GM18502 (cell line): ENCODE measurements at regions not wholly inside any gene's neighbourhood (a gene's known extent, or its start where the extent isn't known, plus 50 kb on each side); places are given as distances from the start of the nearest gene placed in this dataset.

ENCODE experiments used
- ATAC-seq: cut with Tn5 transposase; IDR thresholded peaks from one replicate; pipeline ENCODE4 v1.9.1; 2021; ENCODE audit warnings: mild to moderate bottlenecking; ENCODE audit not compliant: unreplicated experiment, poor library complexity

DNA sequence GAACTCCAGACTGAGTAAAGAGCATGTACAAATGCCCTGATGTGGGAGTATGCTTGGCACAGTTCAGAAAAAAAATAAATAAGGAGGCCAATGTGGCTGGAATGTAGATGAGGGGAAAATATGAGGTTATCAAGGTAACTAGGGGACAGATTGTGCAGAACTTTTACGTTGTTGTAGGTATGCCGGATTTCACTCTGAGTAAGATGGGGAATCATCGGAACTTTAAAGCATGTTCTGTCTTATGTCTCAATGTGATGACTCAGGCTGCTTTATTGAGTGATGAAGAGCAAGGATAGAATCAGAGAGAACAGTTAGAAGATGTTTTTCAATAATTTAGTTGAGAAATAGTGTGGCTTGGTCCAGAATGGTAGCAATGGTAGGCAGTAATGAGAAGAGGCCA, 130.4 kb downstream of the C11orf87 start:
- ATAC-seq: no peak

DNA sequence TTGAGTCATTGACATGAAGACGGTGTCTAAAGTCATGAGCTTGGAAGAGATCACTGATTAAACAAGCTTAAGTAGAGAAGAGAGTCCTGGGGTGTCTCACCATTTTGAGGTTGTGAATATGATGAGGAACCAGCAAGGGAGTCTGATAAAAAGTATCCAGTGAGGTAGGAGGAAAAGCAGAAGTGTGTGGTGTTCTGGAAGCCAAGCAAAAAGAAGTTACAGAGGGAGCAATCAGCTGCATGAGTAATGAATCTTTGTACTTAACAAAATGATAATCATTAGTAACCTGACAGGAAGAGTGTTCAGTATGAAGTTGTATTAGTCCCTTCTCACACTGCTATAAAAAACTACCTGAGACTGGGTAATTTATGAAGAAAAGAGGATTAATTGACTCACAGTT, 131.3 kb downstream of the C11orf87 start:
- no peak for ATAC-seq

DNA sequence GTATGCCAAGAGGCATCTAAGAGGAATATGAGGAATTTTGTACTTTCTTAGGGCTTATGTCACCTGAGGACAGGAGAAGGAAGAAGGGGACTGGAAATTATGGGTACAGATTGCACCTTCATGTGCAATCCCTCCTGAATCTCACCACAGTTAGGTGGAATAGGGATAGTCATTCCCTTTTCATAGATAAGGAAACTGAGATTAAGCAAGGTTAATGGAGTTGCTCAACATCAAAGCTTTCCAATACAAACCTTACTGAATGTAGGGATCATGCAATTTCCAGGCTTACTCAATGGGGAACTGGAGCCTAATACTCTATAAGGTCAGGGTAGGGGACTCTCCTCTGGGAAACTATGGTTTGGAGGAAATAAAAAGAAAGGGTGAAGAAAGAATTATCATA, 133.0 kb downstream of the C11orf87 start:
- no peak for ATAC-seq

DNA sequence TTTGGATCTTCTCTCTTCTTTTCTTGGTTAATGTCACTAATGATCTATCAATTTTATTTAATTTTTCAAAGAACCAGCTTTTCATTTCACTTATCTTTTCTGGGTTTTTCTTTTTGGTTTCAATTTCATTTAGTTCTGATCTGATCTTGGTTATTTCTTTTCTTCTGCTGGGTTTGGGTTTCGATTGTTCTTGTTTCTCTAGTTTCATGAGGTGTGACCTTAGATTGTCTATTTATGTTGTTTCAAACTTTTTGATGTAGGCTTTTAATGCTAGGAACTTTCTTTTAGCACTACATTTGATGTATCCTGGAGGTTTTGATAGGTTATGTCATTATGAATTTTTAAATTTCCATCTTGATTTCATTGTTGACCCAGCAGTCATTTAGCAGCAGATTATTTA, 142.3 kb downstream of the C11orf87 start:
- ATAC-seq: no peak

DNA sequence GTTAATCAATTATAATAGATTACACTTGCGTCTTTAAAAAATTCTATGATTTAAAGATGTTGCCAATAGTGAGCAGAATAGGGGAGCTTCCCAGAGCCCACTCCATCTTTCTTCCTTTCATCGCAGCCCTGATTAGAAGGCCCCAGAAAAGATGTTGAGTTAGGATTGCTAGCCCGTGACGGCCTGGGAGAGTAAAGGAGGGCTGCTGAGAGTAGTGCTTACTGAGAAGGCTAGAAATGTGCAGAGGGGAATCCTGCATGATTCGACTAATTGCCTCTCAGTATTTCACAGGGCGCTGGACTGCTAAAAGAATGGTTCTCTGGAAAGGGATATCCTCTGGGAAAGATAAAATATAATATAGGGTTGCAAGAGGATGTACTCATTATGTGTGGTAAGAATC, 160.5 kb downstream of the C11orf87 start:
- ATAC-seq: no peak

DNA sequence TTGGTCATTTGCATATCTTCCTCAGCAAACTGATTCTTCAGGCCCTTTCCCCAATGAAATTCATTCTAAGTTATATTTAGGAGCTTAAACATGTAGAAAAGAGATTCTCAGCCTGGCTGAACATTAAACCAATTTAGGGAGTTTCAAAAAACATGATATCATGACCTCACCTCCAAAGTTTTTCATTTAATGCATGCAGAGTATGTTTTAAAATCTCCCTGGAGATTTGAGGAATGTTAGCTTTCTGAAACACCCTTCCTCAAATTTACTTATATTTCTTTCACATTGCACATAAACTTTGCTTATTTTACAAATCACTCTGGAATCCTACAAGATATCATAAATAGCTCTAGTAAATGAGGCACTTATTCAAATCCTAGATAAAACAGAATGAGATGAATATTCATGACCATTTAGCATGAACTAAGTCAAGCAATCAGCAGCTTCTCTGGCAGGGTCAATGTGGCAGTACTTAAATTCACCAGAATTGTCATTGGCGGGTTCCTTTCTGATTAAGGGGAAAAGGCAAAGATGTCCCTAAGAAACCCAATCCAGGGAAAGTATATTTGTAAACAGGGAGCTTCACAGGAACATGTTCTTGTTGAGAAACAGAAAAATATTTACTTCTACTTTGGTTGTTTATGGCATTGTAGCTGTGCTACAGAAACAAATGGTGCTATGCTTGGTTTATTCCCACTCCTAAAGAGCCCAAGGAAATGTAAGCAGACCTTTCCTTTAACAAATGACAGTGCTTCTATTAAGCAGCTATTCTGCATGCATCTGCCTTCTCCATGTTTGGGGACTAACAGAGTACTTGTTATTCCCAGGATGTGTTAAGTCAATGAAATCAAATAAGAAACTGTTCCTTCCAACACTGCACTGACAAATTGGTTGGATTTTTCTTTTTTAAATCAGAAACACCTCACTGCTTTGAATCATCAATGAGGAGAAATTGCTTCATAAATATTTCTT, 162.3 kb downstream of the C11orf87 start:
- ATAC-seq: no peak

DNA sequence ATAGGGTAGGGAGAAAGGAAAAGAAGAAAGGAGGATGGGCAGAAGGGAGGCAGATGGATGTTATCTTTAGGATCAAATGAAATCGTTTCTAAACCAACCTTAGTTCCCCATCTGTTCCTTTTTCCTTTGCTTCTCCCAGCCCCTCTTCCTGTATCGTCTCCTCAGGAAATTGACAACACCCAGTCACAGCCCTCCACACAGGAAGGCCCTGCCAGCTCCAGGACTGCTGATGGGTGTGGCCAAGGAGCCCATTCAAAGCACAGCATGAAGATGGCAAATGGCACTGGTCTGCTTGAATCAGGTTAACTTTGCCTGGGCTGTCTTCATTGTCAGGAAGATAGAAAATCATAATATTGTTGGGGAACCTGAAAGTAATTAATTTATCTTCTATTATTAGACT, 164.8 kb downstream of the C11orf87 start:
- ATAC-seq: no peak

DNA sequence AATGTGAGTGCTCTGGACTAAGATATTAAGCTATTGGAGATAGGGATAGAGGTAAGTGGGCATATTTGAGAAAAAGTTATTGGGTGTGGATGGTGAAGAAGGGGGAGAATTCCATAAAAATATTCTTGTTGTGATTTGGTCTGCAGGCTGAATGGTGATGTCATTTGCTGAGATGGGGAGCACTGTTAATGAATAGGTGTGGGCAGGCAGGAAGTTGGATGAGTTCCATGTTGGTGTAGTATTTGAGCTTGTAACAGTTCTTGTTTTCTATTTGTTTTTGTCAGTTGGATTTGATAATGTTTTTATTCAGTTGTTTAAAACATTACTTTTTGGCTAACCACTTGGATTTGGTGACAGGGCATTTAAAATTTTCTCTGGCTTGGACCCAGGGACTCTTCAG, 168.8 kb downstream of the C11orf87 start:
- ATAC-seq: no peak

DNA sequence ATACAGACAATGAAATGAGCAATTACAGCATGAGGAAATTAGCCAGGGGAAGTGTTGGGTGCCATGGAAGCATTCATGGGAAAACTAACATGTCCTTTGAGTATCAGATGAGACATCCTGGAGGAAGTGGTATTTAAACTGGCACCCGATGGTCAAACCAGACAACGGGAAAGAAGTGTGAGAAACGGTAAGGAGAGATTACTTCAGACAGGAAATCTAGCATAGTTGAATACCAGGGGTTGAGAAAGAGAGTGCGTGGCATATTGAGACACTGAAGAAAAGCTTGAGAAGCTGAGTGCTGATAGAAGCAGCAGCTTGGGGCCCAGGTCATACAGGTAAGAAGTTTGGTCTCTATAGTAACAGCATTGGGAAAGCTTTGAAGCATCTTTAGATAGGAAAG, 175.3 kb downstream of the C11orf87 start:
- ATAC-seq: no peak

DNA sequence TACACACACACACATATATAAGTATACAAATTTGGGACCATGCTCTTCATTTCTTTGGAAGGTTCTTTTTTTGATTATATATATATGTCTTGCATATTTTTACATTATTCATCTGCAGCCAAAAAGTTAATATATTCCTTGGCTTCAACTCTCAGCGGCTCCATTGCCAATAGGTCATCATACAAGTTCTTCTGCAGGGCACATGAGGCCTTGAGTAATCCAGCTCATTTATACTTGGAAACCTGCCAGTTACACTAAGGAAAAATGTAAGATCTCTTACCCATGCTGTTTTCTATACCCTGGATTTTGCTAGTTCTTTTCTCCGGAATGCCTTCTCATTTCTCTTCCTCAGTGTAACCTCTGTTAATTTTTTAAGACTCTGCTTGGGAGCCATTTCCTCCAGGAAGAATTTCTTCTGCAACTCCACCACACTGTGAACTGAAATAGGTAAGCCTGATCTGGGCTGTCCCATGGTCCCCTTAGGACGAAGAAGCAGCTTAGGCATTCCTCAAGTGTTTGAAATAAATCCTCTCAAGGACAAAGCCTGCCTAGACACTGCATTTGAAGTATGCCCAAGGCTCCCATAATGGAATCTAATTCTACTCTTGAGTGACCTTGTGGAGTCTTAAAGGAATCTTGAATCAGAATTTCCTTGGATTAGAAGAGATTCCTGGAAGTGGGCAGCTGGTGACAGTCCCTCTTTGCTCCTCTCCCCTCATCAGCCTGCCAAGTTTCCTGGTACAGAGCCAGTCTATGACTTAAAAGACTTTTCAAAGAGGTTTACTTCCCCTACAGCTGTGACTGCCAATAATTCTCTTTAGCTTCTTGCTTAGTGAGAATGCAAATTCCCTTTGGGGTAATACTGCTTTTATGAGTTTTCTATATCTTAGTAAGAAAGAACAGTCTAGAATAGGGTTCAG, 182.8 kb downstream of the C11orf87 start:
- no peak for ATAC-seq

DNA sequence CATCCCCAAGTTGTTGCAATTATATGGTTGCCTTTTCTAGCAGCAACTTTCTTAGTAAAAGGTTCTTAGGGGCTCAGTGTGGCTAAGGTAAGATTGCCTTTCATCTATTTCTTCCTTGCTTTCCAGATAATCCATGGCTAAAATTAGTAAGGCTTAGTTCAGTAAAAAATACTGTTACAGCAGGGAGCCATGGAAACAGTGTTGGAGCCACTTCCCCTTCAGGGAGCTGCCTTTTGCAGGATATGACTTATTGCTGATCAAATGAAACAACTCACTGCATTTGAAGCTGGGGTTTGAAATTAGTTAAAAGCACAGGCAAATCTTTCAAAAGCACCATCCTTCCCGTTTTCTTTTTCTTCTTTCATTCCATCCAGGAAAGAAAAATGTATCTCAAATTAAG, 184.3 kb downstream of the C11orf87 start:
- ATAC-seq: no peak

DNA sequence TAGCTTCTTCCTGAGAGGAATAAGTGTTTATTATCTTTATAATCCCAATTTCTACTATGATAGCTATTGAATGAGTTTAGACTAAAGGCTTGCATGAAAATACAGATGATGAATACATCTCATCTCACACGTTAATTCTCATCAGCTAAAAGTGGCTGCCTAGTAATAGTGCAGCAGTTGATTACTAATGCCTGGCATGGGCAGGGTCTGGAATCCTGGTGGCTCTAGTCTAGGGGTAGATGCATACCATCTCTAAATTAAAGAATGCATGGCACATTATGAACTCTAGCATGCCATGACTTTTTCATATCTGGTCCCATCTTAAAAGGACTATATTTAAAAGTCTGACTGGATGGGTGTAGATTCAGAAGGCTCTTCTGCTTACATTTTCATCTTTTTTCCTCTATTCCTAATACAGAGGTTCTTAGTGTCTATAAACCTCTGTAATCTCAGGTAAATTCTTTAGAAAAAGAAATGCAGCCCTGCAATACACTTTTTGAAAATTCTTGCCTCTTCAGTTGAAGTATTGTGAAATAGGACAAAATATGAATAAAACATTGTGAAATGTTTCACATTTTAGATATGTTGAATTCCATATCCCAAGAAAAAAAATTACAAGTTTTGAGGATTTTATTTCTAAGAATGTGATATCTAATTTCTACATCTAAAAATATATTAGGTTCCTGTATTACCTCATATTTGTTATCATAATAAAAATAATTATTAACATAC, 187.6 kb downstream of the C11orf87 start:
- no peak for ATAC-seq

DNA sequence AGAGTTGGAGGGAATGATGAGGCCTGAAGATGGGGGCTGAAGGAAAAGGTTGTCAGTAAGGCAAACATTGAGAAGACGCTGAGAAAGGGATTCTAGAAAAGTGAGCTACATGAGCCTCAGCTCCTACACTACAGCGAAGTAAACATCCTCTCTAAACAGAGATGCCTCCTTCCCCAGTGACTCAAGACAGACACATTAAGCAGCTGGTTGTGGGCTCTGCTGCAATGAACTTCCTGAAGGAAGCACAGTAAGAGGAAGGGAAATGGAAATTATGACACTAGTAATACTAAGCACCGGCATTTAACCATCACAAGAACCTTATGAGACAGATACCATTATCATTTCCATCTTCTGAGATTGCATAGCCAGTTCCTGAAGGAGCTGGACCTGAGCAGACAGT, 190.5 kb downstream of the C11orf87 start:
- no peak for ATAC-seq

DNA sequence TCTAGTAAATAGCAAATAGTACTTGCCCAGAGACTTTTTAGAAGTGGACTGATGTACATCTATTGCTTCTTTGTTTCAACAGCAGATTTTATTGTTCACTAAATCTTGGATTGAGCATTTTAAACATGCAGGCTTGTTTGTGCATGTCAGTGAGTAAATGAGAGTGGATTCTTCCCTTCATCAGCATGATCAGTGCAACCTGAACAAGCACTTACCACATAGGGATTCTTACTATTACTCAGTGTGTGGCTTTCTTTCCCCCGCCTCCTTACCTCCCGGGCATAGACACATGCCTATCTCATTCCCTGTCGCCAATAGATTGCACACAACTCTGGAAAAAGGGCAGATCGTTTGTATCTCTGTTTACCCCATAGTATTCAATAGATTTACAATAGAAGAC, 197.5 kb downstream of the C11orf87 start:
- no peak for ATAC-seq

DNA sequence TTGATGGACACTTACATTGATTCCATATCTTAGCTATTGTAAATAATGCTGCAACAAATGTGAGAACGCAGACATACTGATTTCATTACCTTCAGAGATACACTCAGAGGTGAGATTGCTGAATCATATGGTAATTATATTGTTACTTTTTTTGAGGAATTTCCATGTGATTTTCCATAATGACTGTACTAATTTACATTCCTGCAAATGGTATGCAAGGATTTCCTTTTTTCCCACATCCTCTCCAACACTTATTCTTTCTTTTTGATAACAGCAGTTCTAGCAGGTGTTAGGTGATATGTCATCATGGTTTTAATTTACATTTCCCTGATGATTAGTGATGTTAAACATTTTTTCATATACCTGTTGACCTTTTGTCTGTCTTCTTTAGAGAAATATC, 207.7 kb downstream of the C11orf87 start:
- ATAC-seq: no peak

DNA sequence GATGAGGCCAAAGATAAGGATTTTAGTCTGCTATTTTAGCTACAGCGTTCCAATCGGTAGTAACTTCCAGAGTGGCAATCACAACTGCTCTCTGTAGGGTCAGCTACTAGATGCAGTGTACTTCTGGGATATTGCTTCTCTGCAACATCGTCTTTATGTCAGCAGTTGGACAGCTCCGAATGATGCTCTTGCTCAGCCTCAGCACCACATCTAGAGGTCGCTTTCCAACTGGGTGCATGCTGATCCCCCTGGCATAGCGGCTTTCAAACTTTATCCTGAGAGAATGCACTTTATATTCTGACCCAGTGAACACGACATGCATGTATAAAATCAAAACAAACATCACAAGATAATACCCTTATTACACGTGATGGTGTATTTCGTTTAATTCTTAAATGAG, 219.6 kb downstream of the C11orf87 start:
- no peak for ATAC-seq

DNA sequence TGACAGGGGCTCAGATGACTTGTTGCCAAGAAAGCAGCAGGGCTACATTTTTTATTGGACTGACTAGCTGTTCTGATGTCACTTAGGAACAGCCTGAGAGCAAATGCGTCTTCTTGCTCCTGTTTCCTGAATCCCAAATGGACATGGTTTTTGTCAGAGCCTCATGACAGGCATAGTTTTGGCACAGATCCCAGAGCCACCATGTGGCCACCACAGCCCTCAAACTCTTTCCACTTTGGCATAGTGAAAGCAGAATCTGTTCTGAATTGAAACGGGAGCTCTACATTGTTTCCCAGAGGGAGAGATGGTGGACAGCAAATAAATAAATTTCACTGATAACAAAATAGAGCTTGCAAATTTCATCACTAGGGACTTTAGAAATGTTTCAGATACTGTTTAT, 222.2 kb downstream of the C11orf87 start:
- ATAC-seq: no peak

DNA sequence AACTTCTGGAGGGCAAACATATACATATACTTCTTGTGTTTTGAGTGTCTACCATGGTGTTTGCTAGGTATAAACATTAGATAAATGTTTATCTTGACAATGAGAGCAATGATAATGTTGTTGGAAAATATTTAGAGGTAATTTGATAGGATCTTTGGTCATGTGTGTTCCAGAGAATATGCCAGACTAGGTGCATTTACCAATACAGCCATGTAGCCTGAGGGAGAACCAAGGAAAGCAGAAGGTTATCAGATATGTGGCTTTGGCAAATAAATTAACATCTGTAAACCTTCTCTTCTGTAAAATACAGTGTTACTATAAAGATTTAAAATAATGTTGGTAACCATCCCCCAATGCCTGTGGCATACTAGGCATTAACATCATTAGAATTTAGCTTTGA, 226.8 kb downstream of the C11orf87 start:
- no peak for ATAC-seq

DNA sequence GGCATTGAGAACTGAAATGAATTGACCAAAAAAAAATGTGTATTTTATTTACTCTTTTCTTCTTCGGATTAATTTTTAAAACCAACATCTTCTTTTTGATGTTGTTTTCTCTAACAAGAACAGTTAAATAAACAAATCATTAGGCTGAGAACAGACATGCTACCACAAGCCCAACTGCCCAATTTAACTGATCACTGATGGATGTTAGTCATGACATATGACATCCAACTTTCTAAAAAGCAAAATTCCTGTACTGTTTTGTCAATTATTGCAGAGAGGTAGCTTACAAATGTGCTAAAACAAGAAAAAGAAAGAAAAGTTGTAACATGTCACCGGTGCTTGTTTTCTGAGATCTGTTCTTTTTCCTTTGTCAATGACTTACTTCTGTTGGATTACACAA, 232.1 kb downstream of the C11orf87 start:
- ATAC-seq: no peak

DNA sequence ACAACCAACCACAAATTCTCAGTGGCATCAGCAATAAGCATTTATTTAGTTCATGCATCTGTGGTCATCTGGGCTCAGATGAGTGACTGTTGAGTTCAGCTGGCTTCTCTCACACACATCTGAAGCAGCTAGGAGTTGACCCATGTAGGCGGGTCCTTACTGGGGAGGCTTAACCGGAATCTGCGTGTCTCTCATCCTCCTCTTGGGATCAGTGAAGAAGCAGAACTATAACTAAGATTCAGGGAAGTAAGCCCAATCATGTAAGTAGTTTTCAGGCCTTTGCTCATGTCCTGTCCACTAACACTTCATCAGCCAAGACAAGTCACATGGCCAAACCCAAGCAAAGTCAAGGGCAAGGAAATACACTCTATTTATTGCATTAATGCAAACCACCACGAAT, 236.2 kb downstream of the C11orf87 start:
- no peak for ATAC-seq

DNA sequence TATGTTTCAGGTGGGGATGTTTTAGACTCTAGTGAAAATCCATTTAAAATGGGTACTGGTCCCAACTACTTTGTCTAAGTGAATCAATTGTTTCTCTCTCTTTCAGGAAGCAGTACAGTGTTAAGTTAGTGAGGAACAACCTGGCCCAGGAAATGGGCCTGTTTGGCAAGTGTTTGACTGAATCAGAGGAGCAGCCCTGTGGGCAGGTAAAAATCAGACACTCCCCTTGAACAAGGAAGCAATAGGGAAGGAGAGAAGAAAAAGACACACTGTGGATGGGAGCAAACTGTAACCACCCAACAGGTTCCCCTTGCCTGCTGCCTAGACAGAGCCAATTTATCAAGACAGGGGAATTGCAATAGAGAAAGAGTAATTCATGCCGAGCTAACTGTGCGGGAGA, 245.7 kb downstream of the C11orf87 start:
- ATAC-seq: no peak
